ENCODE measurements at regions not wholly inside any gene's neighbourhood (a gene's known extent, or its start where the extent isn't known, plus 50 kb on each side); places are given as distances from the start of the nearest gene placed in this dataset.

GRCh38 chr3:167913219-167913835 is 177.8 kb downstream of the SERPINI1 start:
- in situ Hi-C loops (cut with MboI; ENCODE audit: low sequenced_read_pairs), result no loop called here
- Histone ChIP-seq H3K4me1 (no peaks in the 10 kb centered on the region), H3K4me3 (no peak overlapping the region), H3K36me3 (replicated peaks) (no peaks in the 10 kb centered on the region), H3K27me3 (ENCODE audit: low read depth) (peaks cover 3% of the 10 kb centered on the region; the same call in 1 of the 2 replicates), H3K9me3 (no peaks in the 10 kb centered on the region)
- peak in 1 of 2 experiments; percentile 37 for DNase-seq (ENCODE audit: low spot score in 2 of 2)

- no peaks in the 10 kb centered on the region for H3K4me1 ChIP-seq
- in situ Hi-C loops (cut with MboI; ENCODE audit: low sequenced_read_pairs), result no loop called here
- no peaks in the 10 kb centered on the region for H3K9me3 ChIP-seq
- H3K4me3 ChIP-seq, result no peak overlapping the region
- H3K36me3 ChIP-seq (replicated peaks), result no peaks in the 10 kb centered on the region
- H3K27me3 ChIP-seq (ENCODE audit: low read depth), result peaks cover 3% of the 10 kb centered on the region; the same call in 1 of the 2 replicates
- no peak for DNase-seq (ENCODE audit: low spot score in 2 of 2)
Observed at GRCh38 chr3:167909952-167910351, 174.4 kb downstream of the SERPINI1 start.

GRCh38 chr3:167909504-167909896 is 174.0 kb downstream of the SERPINI1 start:
- in situ Hi-C loops (cut with MboI; ENCODE audit: low sequenced_read_pairs), result no loop called here
- Histone ChIP-seq H3K36me3 (replicated peaks) (no peaks in the 10 kb centered on the region), H3K4me1 (no peaks in the 10 kb centered on the region), H3K4me3 (no peak overlapping the region), H3K9me3 (no peaks in the 10 kb centered on the region), H3K27me3 (ENCODE audit: low read depth) (peaks cover 3% of the 10 kb centered on the region; the same call in 1 of the 2 replicates)
- no peak for DNase-seq (ENCODE audit: low spot score in 2 of 2)

- DNase-seq (ENCODE audit: low spot score in 2 of 2), result no peak
- peaks cover 3% of the 10 kb centered on the region; the same call in 1 of the 2 replicates for H3K27me3 ChIP-seq (ENCODE audit: low read depth)
- H3K36me3 ChIP-seq (replicated peaks), result no peaks in the 10 kb centered on the region
- no peaks in the 10 kb centered on the region for H3K9me3 ChIP-seq
- no peak overlapping the region for H3K4me3 ChIP-seq
- no peaks in the 10 kb centered on the region for H3K4me1 ChIP-seq
- in situ Hi-C loops (cut with MboI; ENCODE audit: low sequenced_read_pairs), result no loop called here
Observed at GRCh38 chr3:167908746-167909503, 173.4 kb downstream of the SERPINI1 start.

- no peaks in the 10 kb centered on the region for H3K27me3 ChIP-seq (ENCODE audit: low read depth)
- H3K36me3 ChIP-seq (replicated peaks), result no peaks in the 10 kb centered on the region
- no peaks in the 10 kb centered on the region for H3K4me1 ChIP-seq
- no peaks in the 10 kb centered on the region for H3K9me3 ChIP-seq
- in situ Hi-C loops (cut with MboI; ENCODE audit: low sequenced_read_pairs), result no loop called here
- H3K4me3 ChIP-seq, result no peak overlapping the region
- DNase-seq (ENCODE audit: low spot score in 2 of 2), result no peak
Observed at GRCh38 chr3:167908221-167908620, 172.7 kb downstream of the SERPINI1 start.

GRCh38 chr3:167901138-167901537 is 165.6 kb downstream of the SERPINI1 start:
- in situ Hi-C loops (cut with MboI; ENCODE audit: low sequenced_read_pairs), result no loop called here
- H3K9me3 ChIP-seq, result no peaks in the 10 kb centered on the region
- no peaks in the 10 kb centered on the region for H3K36me3 ChIP-seq (replicated peaks)
- DNase-seq (ENCODE audit: low spot score in 2 of 2), result no peak
- H3K27me3 ChIP-seq (ENCODE audit: low read depth), result no peaks in the 10 kb centered on the region
- peaks cover 10% of the 10 kb centered on the region for H3K4me1 ChIP-seq
- no peak overlapping the region for H3K4me3 ChIP-seq

- Histone ChIP-seq H3K9me3 (no peaks in the 10 kb centered on the region), H3K4me1 (peaks cover 10% of the 10 kb centered on the region), H3K4me3 (no peak overlapping the region), H3K27me3 (ENCODE audit: low read depth) (no peaks in the 10 kb centered on the region), H3K36me3 (replicated peaks) (no peaks in the 10 kb centered on the region)
- in situ Hi-C loops (cut with MboI; ENCODE audit: low sequenced_read_pairs), result loop anchor here (25.0 kb wide), 1 partner anchor 487 kb away; no protein-coding TSS in a partner anchor
- DNase-seq (ENCODE audit: low spot score in 2 of 2), result no peak
Observed at GRCh38 chr3:167899093-167899492, 163.6 kb downstream of the SERPINI1 start.

GRCh38 chr3:167898091-167898490 is 162.6 kb downstream of the SERPINI1 start:
- Histone ChIP-seq H3K27me3 (ENCODE audit: low read depth) (no peaks in the 10 kb centered on the region), H3K4me3 (no peak overlapping the region), H3K4me1 (peaks cover 10% of the 10 kb centered on the region), H3K9me3 (no peaks in the 10 kb centered on the region), H3K36me3 (replicated peaks) (no peaks in the 10 kb centered on the region)
- no peak for DNase-seq (ENCODE audit: low spot score in 2 of 2)
- in situ Hi-C loops (cut with MboI; ENCODE audit: low sequenced_read_pairs), result loop anchor here (25.0 kb wide), 1 partner anchor 486 kb away; no protein-coding TSS in a partner anchor

GRCh38 chr3:167895684-167896083 is 160.2 kb downstream of the SERPINI1 start:
- in situ Hi-C loops (cut with MboI; ENCODE audit: low sequenced_read_pairs), result loop anchor here (25.0 kb wide), 1 partner anchor 483 kb away; no protein-coding TSS in a partner anchor
- no peak overlapping the region for H3K4me3 ChIP-seq

GRCh38 chr3:167895178-167895577 is 159.7 kb downstream of the SERPINI1 start:
- in situ Hi-C loops (cut with MboI; ENCODE audit: low sequenced_read_pairs), result loop anchor here (25.0 kb wide), 1 partner anchor 483 kb away; no protein-coding TSS in a partner anchor
- no peaks in the 10 kb centered on the region for H3K36me3 ChIP-seq (replicated peaks)
- no peaks in the 10 kb centered on the region for H3K27me3 ChIP-seq (ENCODE audit: low read depth)
- peaks cover 8% of the 10 kb centered on the region for H3K4me1 ChIP-seq
- H3K9me3 ChIP-seq, result no peaks in the 10 kb centered on the region
- DNase-seq (ENCODE audit: low spot score in 2 of 2), result no peak
- H3K4me3 ChIP-seq, result no peak overlapping the region

More at GRCh38 chr3:167895684-167896083, 160.2 kb downstream of the SERPINI1 start:
- Histone ChIP-seq H3K27me3 (ENCODE audit: low read depth) (no peaks in the 10 kb centered on the region), H3K36me3 (replicated peaks) (no peaks in the 10 kb centered on the region), H3K9me3 (no peaks in the 10 kb centered on the region), H3K4me1 (peaks cover 10% of the 10 kb centered on the region)
- DNase-seq (ENCODE audit: low spot score in 2 of 2), result no peak

- Histone ChIP-seq H3K9me3 (no peaks in the 10 kb centered on the region), H3K4me3 (no peak overlapping the region), H3K27me3 (ENCODE audit: low read depth) (no peaks in the 10 kb centered on the region), H3K4me1 (no peaks in the 10 kb centered on the region), H3K36me3 (replicated peaks) (no peaks in the 10 kb centered on the region)
- in situ Hi-C loops (cut with MboI; ENCODE audit: low sequenced_read_pairs), result loop anchor here (25.0 kb wide), 1 partner anchor 480 kb away; no protein-coding TSS in a partner anchor
- no peak for DNase-seq (ENCODE audit: low spot score in 2 of 2)
Observed at GRCh38 chr3:167892205-167892604, 156.7 kb downstream of the SERPINI1 start.

GRCh38 chr3:167887096-167887495 is 151.6 kb downstream of the SERPINI1 start:
- in situ Hi-C loops (cut with MboI; ENCODE audit: low sequenced_read_pairs), result loop anchor here (25.0 kb wide), 1 partner anchor 475 kb away; no protein-coding TSS in a partner anchor

GRCh38 chr3:167886690-167887089 is 151.2 kb downstream of the SERPINI1 start:
- Histone ChIP-seq H3K4me3 (no peak overlapping the region), H3K4me1 (no peaks in the 10 kb centered on the region), H3K9me3 (no peaks in the 10 kb centered on the region), H3K27me3 (ENCODE audit: low read depth) (peaks cover 17% of the 10 kb centered on the region), H3K36me3 (replicated peaks) (no peaks in the 10 kb centered on the region)
- in situ Hi-C loops (cut with MboI; ENCODE audit: low sequenced_read_pairs), result loop anchor here (25.0 kb wide), 1 partner anchor 474 kb away; no protein-coding TSS in a partner anchor
- DNase-seq (ENCODE audit: low spot score in 2 of 2), result no peak

More at GRCh38 chr3:167887096-167887495, 151.6 kb downstream of the SERPINI1 start:
- Histone ChIP-seq H3K4me3 (no peak overlapping the region), H3K4me1 (no peaks in the 10 kb centered on the region), H3K27me3 (ENCODE audit: low read depth) (peaks cover 17% of the 10 kb centered on the region), H3K36me3 (replicated peaks) (no peaks in the 10 kb centered on the region), H3K9me3 (no peaks in the 10 kb centered on the region)
- no peak for DNase-seq (ENCODE audit: low spot score in 2 of 2)

- no peaks in the 10 kb centered on the region for H3K9me3 ChIP-seq
- DNase-seq (ENCODE audit: low spot score in 2 of 2), result no peak
- peaks cover 17% of the 10 kb centered on the region for H3K27me3 ChIP-seq (ENCODE audit: low read depth)
- in situ Hi-C loops (cut with MboI; ENCODE audit: low sequenced_read_pairs), result loop anchor here (25.0 kb wide), 1 partner anchor 473 kb away; no protein-coding TSS in a partner anchor
- no peaks in the 10 kb centered on the region for H3K4me1 ChIP-seq
- no peaks in the 10 kb centered on the region for H3K36me3 ChIP-seq (replicated peaks)
- no peak overlapping the region for H3K4me3 ChIP-seq
Observed at GRCh38 chr3:167885277-167885676, 149.8 kb downstream of the SERPINI1 start.
